ENCODE measurements at regions not wholly inside any gene's neighbourhood (a gene's known extent, or its start where the extent isn't known, plus 50 kb on each side); places are given as distances from the start of the nearest gene placed in this dataset.
"Not testable (repeated sequence)": the region's sequence is repeated elsewhere in the genome, so short reads cannot be mapped to it uniquely, and the experiment has no call there.

GRCh38 chr22:10961043-10961860 lies 4566.7 kb upstream of the OR11H1 start (continued):
- TF ChIP-seq FUBP1 (CRISPR knock-in tag; IDR thresholded peaks at IDR 0.05; ENCODE audit: borderline replicate concordance) (no peak), BCL6 (CRISPR knock-in tag; IDR thresholded peaks at IDR 0.05) (no peak), HIVEP1 (CRISPR knock-in tag; IDR thresholded peaks at IDR 0.05) (no peak), ZNF180 (CRISPR knock-in tag; IDR thresholded peaks at IDR 0.05; ENCODE audit: borderline replicate concordance, low read depth) (no peak)

- H3K9me3 ChIP-seq (ENCODE audit: low read length) = peaks cover 65% of the 10 kb centered on the region
- H4K20me1 ChIP-seq (ENCODE audit: insufficient read depth, low read length); H3K79me2 ChIP-seq (ENCODE audit: insufficient read depth, low read length); H3K36me3 ChIP-seq (replicated peaks in 1 of 2; ENCODE audit: control insufficient read depth in 1 of 2, insufficient read depth in 2 of 2, low read length in 2 of 2); FAIRE-seq; CTCF ChIA-PET (ENCODE audit: low intra/inter-chr PET ratio, low total read pairs); H2AFZ ChIP-seq (ENCODE audit: low read length); H3K27ac ChIP-seq (ENCODE audit: extremely low read length, insufficient read depth, low read length); DNase-seq (ENCODE audit: low spot score); H3K4me2 ChIP-seq (ENCODE audit: low read depth, low read length); intact Hi-C loops (cut with micrococcal nuclease; ENCODE audit: unreplicated experiment); H3K9ac ChIP-seq (ENCODE audit: insufficient read depth, low read depth, low read length); BruUV-seq (replicated peaks); POLR2A ChIA-PET; in situ Hi-C loops (cut with HindIII; ENCODE audit: extremely low pct_ligation_motif_present, low pct_unique_long_range_greater_than_20kb); H3K4me1 ChIP-seq (ENCODE audit: insufficient read depth, low read length); H3K4me3 ChIP-seq (replicated peaks in 1 of 3; ENCODE audit: insufficient read depth in 1 of 3, low read depth in 2 of 3, low read length in 3 of 3); H3K27me3 ChIP-seq (ENCODE audit: control insufficient read depth in 1 of 2, insufficient read depth in 2 of 2, low read length in 2 of 2); ATAC-seq: not testable (repeated sequence)
- 54% methylated on average over 14 of the region's 14 CpGs for WGBS (ENCODE audit: low lambda C conversion rate)
Observed at GRCh38 chr22:10961861-10962255, 4566.1 kb upstream of the OR11H1 start.

All from HepG2 (cell line).